Fibroblast of skin of right quadriceps (primary cell): ENCODE measurements at regions not wholly inside any gene's neighbourhood (a gene's known extent, or its start where the extent isn't known, plus 50 kb on each side); places are given as distances from the start of the nearest gene placed in this dataset.

Experiments
- DNase-seq: peaks from one replicate; pipeline ENCODE4 v3.0.0-alpha.2; 2013

GRCh38 chr7:85773116-85773728, 586.4 kb upstream of the SEMA3D start:
- DNase-seq = peak; percentile 93

DNA sequence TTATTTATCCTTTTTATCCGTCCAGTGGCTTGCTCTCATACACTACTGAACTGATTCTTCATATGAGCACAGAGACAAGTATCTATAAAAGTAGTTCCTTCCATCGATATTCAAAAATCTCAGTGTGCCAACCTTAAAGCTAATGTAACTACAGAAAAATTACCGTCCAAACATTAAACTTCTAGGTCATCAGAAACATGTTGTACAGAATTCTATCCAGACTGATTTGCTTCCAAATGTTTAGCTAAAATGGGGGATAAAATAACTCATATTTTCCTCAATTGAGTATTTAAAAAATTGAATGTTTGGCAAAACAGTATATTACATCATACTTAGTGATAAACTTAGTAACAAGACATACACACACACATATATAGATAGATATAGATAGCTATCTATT, 584.7 kb upstream of the SEMA3D start:
- DNase-seq = no peak

DNA sequence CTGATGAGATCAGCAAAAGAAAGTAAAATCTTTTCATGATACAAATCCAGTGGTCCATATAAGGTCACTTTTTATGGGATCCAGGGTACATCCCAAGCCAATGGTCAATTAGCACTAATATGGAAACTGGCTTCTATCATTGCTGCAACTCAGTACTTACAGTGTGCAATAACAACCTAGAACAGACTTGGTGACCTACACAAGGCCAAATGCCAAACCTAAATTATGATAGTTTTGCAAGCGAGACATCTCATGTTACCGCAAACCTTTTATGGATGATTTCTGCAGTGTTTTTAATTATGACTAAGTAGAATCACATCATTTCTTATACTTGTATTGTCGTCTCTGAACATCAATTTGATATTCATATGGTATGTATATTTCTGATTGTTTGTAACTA, 583.5 kb upstream of the SEMA3D start:
- peak; percentile 90 for DNase-seq

GRCh38 chr7:85765698-85766298, 578.9 kb upstream of the SEMA3D start:
- DNase-seq = no peak

DNA sequence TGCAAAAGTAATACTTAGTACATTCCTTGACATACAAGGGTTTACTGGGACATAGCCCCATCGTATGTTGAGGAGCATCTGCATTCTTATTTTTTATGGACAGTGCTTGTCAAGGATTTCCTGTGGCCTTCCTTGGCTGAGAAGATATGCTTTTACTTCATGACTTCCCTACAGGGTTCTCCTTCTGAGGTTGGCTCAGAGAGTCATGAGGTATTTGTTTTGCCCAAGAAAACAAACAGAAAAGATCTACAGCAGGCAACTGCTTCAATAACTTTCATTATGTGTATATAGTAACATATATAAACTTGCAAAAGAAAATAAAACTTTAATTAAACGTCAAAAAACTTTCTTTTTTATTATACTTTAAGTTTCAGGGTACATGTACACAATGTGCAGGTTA, 577.2 kb upstream of the SEMA3D start:
- DNase-seq = no peak

- DNase-seq = no peak
Observed at GRCh38 chr7:85757348-85757747, 570.5 kb upstream of the SEMA3D start.

DNA sequence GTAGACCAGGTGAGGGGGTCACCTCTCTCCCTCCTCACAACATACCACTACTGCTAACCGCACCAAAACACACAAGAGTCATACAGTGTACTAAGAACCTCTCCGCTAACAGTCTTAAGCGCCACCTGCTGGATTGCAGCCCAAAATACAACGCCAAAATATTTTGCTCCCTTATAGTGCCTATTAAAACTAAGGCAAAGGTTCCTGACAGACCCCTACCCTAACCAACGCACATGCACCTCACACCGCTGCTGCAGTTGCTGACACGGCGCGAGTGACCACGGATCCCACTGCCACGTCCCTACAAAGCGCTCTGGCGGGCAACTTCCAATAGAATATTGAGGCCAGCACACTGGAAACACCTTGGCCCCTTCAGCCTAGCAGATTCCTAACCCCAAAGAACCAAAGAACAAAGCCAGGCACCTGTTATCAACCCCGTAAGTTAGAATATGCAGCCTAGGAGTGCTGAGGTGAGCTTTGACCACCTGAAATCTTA, 563.6 kb upstream of the SEMA3D start:
- DNase-seq = peak; percentile 50

- no peak for DNase-seq
Observed at GRCh38 chr7:85749696-85750453, 563.0 kb upstream of the SEMA3D start.

DNA sequence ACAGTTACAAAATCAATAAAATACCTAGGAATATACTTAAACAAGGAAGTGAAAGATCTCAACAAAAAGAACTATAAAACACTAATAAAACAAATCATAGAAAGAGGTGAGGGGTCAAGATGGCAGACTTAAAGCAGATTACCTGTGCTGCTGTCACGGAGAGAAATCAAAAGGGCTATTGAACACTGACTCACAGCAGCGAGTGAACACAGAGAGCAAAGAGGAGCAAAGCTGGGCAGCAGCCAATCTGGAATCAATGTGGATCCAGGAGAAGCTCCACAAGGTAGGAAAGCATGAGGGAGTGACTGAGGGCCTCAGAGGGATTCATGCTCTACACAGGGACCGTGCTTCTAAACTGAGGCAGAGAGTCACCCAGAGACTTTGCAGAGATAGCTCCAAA, 562.0 kb upstream of the SEMA3D start:
- DNase-seq = no peak

DNA sequence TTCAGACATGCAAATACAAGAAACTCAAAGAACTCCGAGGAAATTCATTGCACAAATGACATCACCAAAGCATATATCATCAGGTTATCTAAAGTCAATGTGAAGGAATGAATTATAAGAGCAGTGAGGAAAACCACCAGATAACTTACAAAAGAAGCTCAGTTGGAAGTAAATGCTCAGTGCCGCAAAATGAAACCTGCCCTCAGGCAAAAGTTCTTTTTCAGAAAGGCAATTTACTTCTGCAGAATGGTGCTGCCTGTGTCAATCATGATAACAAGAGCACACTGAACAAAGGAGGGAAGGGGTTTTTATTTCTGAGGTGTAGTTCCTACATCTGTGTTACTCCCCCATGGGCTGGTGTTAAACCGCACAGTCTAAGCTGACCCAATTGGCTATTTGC, 550.6 kb upstream of the SEMA3D start:
- no peak for DNase-seq

DNA sequence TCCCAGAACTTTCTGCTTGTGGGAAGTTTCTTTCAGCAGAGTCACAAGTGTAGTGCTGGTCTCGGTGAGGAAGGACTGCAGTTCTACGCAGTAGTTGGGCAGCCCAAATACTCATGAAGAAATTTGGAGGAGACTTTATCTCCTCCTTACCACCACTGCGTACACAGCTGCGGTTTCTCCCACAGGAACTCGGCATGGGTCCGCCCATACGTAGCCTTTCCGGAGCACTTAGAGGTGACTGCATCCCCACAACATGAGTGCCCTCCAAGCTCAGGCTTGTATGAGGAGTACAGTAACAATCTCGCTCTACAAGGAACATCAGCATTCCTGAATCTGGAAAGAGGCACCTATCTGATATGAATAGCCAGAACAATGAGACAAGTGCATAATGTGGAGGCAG, 549.2 kb upstream of the SEMA3D start:
- no peak for DNase-seq

DNA sequence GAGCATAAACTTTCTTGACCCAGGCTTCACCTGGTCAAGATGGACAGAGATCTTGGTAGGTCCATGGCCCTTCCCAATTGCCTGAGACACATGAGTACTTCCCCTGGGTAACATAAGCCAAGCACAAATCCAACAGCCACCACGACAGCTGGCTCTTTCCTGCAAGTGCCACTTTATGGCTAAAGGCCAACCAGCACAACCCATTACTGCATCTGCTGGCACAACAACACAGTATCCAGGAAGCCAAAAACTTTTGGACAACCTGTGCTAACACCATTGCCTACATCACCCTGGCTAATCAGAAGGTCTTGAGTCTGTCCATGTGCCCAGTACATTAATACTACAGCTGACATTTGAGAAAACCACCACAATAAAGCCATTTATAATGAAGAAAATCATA, 548.0 kb upstream of the SEMA3D start:
- no peak for DNase-seq

DNA sequence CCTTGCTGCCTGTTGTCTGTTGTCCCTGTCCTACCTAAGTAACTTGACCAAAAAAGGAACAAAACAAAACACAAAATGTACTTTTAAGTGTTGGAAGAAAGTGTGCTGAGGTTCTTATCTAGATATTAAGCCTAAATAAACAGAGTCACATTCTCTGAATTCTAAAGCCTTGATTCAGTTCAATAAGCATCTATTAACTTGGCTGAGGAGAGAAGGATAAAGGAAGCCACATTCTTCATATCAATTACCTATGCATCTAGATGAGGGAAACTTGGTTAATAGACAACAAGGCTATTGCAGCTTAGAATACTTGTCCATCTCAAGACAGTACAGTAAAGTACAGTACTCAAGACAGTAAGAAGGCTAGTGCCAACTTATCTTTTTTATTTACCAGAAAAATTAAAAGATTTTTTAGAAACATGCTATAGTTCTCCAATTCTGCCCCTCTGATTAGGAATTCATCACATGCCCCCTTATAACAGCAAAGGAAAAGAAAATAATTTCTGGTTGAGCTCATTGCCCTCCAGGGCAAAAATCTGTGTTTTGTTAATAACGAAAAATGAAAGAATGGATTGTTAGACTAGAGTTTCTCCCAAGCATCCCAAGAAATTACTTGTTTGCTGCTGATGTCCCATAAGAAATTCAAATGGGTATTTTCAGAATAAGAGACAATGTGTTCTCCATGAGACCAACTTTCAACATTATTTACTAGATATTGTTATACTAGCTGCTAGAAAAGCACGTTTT, 546.5 kb upstream of the SEMA3D start:
- peak; percentile 8 for DNase-seq

GRCh38 chr7:85730012-85730411, 543.2 kb upstream of the SEMA3D start:
- DNase-seq = no peak

GRCh38 chr7:85725026-85725425, 538.2 kb upstream of the SEMA3D start:
- no peak for DNase-seq

DNA sequence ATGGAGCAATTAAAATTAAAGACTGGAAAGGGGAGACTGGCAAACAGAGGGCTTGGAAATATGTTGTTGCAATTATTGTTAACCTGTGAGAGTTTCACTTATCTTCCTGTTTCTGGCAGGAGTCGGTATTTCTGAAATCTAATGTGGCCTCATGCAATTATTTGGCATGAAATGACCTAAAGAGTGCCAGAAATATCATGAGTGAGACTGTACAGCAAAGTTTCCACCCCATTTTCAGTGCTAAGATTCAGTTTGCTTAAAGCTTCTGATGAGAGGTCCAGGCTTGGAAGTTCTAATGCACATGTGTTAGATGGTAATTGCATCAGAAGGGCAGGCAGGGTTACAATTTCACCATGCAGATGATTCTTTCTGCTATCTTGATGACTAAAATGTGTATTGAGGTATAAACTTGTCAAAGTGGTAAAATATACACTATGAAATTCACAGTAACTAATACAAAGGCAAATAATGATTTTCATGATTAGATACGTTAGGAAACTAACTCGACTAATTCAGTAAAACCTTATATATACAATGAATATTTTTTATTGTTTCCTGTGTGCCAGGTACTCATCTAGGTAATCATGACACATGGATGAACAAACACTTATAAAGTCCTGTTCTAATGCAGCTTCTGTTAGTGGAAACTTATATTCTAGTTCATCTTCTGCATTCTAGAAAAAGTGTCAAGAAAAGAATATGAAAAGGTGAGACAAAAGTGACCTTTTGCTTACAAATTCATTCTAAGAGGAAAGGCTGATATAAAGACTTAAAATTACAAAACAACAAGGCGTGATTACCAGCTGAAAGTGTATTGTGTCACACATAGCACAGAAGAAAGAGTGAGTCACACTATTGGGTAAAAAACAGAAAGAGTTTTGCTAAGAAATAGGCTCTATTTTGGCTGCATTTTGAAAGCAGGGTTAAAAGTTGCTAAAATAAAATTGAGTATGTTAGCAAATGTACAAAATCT, 533.4 kb upstream of the SEMA3D start:
- DNase-seq = peak; percentile 74

DNA sequence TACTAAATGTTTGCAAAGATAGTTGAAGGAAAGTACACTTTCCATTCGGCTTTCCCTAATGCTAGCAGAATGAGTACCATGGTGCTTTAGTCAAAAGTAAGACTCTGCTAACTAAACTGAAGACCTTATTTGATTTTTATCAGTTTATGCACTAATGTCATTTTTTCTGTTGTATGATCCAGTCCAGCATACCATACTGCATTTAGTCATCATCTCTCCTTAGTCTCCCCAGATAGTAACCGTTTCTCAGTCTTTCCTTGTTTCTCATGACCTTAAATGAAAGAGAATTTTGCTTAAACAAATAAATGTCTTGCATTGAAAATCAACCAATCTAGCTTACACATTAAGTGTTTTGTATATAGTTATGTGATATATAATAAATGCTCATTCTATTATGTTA, 529.5 kb upstream of the SEMA3D start:
- no peak for DNase-seq

DNA sequence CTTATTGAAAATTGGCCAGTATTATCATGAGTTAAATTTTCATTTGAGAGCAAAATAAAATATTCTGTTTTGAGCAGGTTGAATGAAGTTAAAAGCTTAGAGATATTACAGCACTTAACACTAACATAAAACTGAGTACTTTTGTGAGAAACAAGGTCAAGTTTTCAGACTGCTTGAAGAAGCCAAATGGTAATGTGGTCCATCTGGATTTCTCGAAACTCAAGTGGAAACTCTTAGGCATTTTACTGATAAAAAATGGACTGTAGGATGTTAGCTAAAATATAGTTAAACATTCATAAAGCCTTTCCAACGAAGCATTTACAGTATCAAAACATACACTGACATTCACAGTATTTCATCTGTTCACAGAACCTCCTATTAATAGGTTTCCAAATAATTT, 528.1 kb upstream of the SEMA3D start:
- no peak for DNase-seq

GRCh38 chr7:85714043-85714578, 527.3 kb upstream of the SEMA3D start:
- no peak for DNase-seq

- no peak for DNase-seq
Observed at GRCh38 chr7:85713171-85713570, 526.3 kb upstream of the SEMA3D start.

DNA sequence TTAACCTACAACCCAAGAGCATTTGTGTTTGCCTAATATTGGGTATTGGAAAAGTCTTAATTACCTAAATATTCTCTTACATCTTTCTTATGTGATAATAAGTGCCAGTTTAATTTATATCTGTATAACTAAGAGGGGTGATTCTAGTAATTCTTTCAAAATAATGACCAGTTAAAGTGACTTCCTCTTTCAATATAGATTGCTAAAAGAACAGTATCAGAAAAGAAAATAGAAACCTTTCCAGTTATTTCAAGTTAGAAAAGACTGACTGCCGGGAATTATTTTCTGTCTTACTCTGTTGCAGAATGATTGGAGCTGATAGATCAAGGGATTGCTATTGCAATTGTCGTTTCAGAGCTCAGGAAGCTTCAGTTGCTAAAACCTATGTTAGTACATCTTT, 525.0 kb upstream of the SEMA3D start:
- DNase-seq = no peak

GRCh38 chr7:85710960-85711359, 524.1 kb upstream of the SEMA3D start:
- no peak for DNase-seq
